Activated CD8-positive, alpha-beta T cell treated with anti-CD3 and anti-CD28 coated beads for 36 hours (primary cell): ENCODE measurements at regions not wholly inside any gene's neighbourhood (a gene's known extent, or its start where the extent isn't known, plus 50 kb on each side); places are given as distances from the start of the nearest gene placed in this dataset.

Experiments
- ATAC-seq: fragments of 200-7000 bp; cut with Tn5 transposase; one replicate; pipeline ENCODE4 v1.10.0; 2021; ENCODE audit warnings: mild to moderate bottlenecking, moderate library complexity
- CTCF ChIA-PET: fragments of 350-600 bp; sonication (Branson Sonifier 250); formaldehyde crosslinking; loops from one replicate; lab custom pipeline; 2021; ENCODE audit warnings: antibody characterized with exemption; lab: Charles Lee
- POLR2A ChIA-PET: fragments of 350-600 bp; sonication (Branson Sonifier 250); formaldehyde crosslinking; loops from one replicate; lab custom pipeline; 2021; ENCODE audit warnings: antibody characterized with exemption; lab: Charles Lee
- DNase-seq: peaks from one replicate; pipeline ENCODE4 v3.0.0-alpha.2; 2020
- H3K27ac Mint-ChIP-seq: one replicate; pipeline ENCODE4 v1.8.0; 2021; ENCODE audit warnings: mild to moderate bottlenecking, mixed read lengths
- H3K27me3 Mint-ChIP-seq: one replicate; pipeline ENCODE4 v1.8.0; 2021; ENCODE audit warnings: mixed read lengths
- H3K36me3 Mint-ChIP-seq: one replicate; pipeline ENCODE4 v1.8.0; 2021; ENCODE audit warnings: low read depth, mixed read lengths
- H3K4me1 Mint-ChIP-seq: one replicate; pipeline ENCODE4 v1.8.0; 2021; ENCODE audit warnings: low read depth, mixed read lengths
- H3K4me3 Mint-ChIP-seq: one replicate; pipeline ENCODE4 v1.8.0; 2021; ENCODE audit warnings: mild to moderate bottlenecking, moderate library complexity, mixed read lengths
- H3K9me3 Mint-ChIP-seq: one replicate; pipeline ENCODE4 v1.8.0; 2021; ENCODE audit warnings: mixed read lengths
- CTCF ChIP-seq: fragments of 200-600 bp; IDR thresholded peaks from one replicate; pipeline ENCODE4 v1.8.0; 2022; ENCODE audit warnings: antibody characterized with exemption, mild to moderate bottlenecking
- intact Hi-C: fragments of 100-400 bp; cut with micrococcal nuclease; formaldehyde crosslinking; loops from one replicate; pipeline ENCODE4 v1.10.0; 2022

- no peak overlapping the region for H3K27ac Mint-ChIP-seq
- ChIA-PET CTCF (no interaction called here), POLR2A (interaction anchor here (1.0 kb wide), 1 partner anchor 19 kb away, joined by 3 read pairs; no protein-coding TSS in a partner anchor)
- H3K4me3 Mint-ChIP-seq: no peak overlapping the region
- TF ChIP-seq CTCF: no peak
- no peaks in the 10 kb centered on the region for H3K9me3 Mint-ChIP-seq
- no peak for DNase-seq
- no peaks in the 10 kb centered on the region for H3K36me3 Mint-ChIP-seq
- H3K27me3 Mint-ChIP-seq: no peaks in the 10 kb centered on the region
- no peak for ATAC-seq
- no peaks in the 10 kb centered on the region for H3K4me1 Mint-ChIP-seq
- intact Hi-C loops: no loop called here
Observed at GRCh38 chr22:48523761-48524160, 1303.9 kb downstream of the BRD1 start.

- no peak overlapping the region for H3K27ac Mint-ChIP-seq
- no peak for ATAC-seq
- CTCF ChIA-PET: no interaction called here
- H3K4me3 Mint-ChIP-seq: no peak overlapping the region
- intact Hi-C loops: no loop called here
- POLR2A ChIA-PET: no interaction called here
- no peaks in the 10 kb centered on the region for H3K36me3 Mint-ChIP-seq
- no peak for DNase-seq
- H3K27me3 Mint-ChIP-seq: no peaks in the 10 kb centered on the region
- no peaks in the 10 kb centered on the region for H3K4me1 Mint-ChIP-seq
- TF ChIP-seq CTCF: no peak
- H3K9me3 Mint-ChIP-seq: no peaks in the 10 kb centered on the region
Observed at GRCh38 chr22:48523091-48523490, 1304.6 kb downstream of the BRD1 start.

GRCh38 chr22:48522271-48522670 is 1305.4 kb downstream of the BRD1 start:
- no peaks in the 10 kb centered on the region for H3K9me3 Mint-ChIP-seq

GRCh38 chr22:48520884-48521588 is 1306.6 kb downstream of the BRD1 start:
- no peaks in the 10 kb centered on the region for H3K27me3 Mint-ChIP-seq
- ChIA-PET POLR2A (no interaction called here), CTCF (no interaction called here)
- no peak for DNase-seq
- no peak overlapping the region for H3K4me3 Mint-ChIP-seq
- H3K4me1 Mint-ChIP-seq: no peaks in the 10 kb centered on the region
- H3K9me3 Mint-ChIP-seq: no peaks in the 10 kb centered on the region
- TF ChIP-seq CTCF: no peak
- no peak overlapping the region for H3K27ac Mint-ChIP-seq
- H3K36me3 Mint-ChIP-seq: no peaks in the 10 kb centered on the region
- intact Hi-C loops: no loop called here
- no peak for ATAC-seq

More at GRCh38 chr22:48522271-48522670, 1305.4 kb downstream of the BRD1 start:
- Mint-ChIP-seq H3K27ac (no peak overlapping the region), H3K36me3 (no peaks in the 10 kb centered on the region), H3K4me3 (no peak overlapping the region), H3K4me1 (no peaks in the 10 kb centered on the region), H3K27me3 (no peaks in the 10 kb centered on the region)
- DNase-seq (no peak), ATAC-seq (no peak)
- intact Hi-C loops: no loop called here
- ChIA-PET POLR2A (no interaction called here), CTCF (no interaction called here)
- TF ChIP-seq CTCF: no peak

- no peak for DNase-seq
- Mint-ChIP-seq H3K27me3 (no peaks in the 10 kb centered on the region), H3K36me3 (no peaks in the 10 kb centered on the region), H3K4me3 (no peak overlapping the region), H3K9me3 (no peaks in the 10 kb centered on the region), H3K4me1 (no peaks in the 10 kb centered on the region), H3K27ac (no peak overlapping the region)
- no peak for ATAC-seq
- intact Hi-C loops: no loop called here
- no peak for TF ChIP-seq CTCF
- ChIA-PET CTCF (no interaction called here), POLR2A (no interaction called here)
Observed at GRCh38 chr22:48520207-48520606, 1307.5 kb downstream of the BRD1 start.
